Bronchial epithelial cell (primary cell): ENCODE measurements at regions not wholly inside any gene's neighbourhood (a gene's known extent, or its start where the extent isn't known, plus 50 kb on each side); places are given as distances from the start of the nearest gene placed in this dataset.

Experiments used
- DNase-seq: peaks from one replicate; pipeline ENCODE4 v3.0.0-alpha.2; 2010; ENCODE audit warnings: low read depth
- FAIRE-seq: peaks from 2 replicates; lab custom pipeline; 2011; peaks lifted over from hg19 to GRCh38; lab: Jason Lieb, UNC
- H3K27me3 ChIP-seq: 2 replicates; pipeline ENCODE4 v1.5.1; 2011; ENCODE audit warnings: low read length; ENCODE audit not compliant: control insufficient read depth, insufficient read depth
- H3K36me3 ChIP-seq: 2 replicates; pipeline ENCODE4 v1.5.1; 2011; ENCODE audit warnings: low read length; ENCODE audit not compliant: control insufficient read depth, insufficient read depth
- H3K4me3 ChIP-seq: 2 replicates; pipeline ENCODE4 v1.5.1; 2011; ENCODE audit warnings: mild to moderate bottlenecking, low read depth, low read length, control low read depth
- CTCF ChIP-seq: IDR thresholded peaks from 2 replicates; pipeline ENCODE4 v1.5.1; 2011; ENCODE audit warnings: mild to moderate bottlenecking, moderate library complexity, low read length, control low read depth, inconsistent platforms; ENCODE audit not compliant: insufficient read depth, severe bottlenecking

- FAIRE-seq (no peak), DNase-seq (no peak)
- H3K36me3 ChIP-seq = no peaks in the 10 kb centered on the region
- H3K27me3 ChIP-seq = peaks cover 5% of the 10 kb centered on the region
- TF ChIP-seq CTCF = no peak
- no peak overlapping the region for H3K4me3 ChIP-seq
Observed at GRCh38 chr17:73900516-73900915, 256.3 kb upstream of the SDK2 start.

GRCh38 chr17:73901249-73901648, 257.0 kb upstream of the SDK2 start:
- no peak for TF ChIP-seq CTCF
- Histone ChIP-seq H3K36me3 (no peaks in the 10 kb centered on the region), H3K4me3 (no peak overlapping the region), H3K27me3 (peaks cover 5% of the 10 kb centered on the region)
- DNase-seq (no peak), FAIRE-seq (no peak)

GRCh38 chr17:73901661-73902415, 257.6 kb upstream of the SDK2 start:
- TF ChIP-seq CTCF = no peak
- H3K27me3 ChIP-seq = peaks cover 5% of the 10 kb centered on the region
- no peaks in the 10 kb centered on the region for H3K36me3 ChIP-seq
- DNase-seq (no peak), FAIRE-seq (no peak)
- H3K4me3 ChIP-seq = no peak overlapping the region

GRCh38 chr17:73902416-73903181, 258.4 kb upstream of the SDK2 start:
- Histone ChIP-seq H3K36me3 (no peaks in the 10 kb centered on the region), H3K4me3 (no peak overlapping the region), H3K27me3 (peaks cover 5% of the 10 kb centered on the region)
- TF ChIP-seq CTCF = no peak
- FAIRE-seq (no peak), DNase-seq (no peak)

GRCh38 chr17:73906896-73907870, 262.9 kb upstream of the SDK2 start:
- H3K27me3 ChIP-seq = peaks cover 4% of the 10 kb centered on the region
- DNase-seq (no peak), FAIRE-seq (no peak)
- no peaks in the 10 kb centered on the region for H3K36me3 ChIP-seq
- no peak for TF ChIP-seq CTCF
- no peak overlapping the region for H3K4me3 ChIP-seq
